ENCODE measurements at regions not wholly inside any gene's neighbourhood (a gene's known extent, or its start where the extent isn't known, plus 50 kb on each side); places are given as distances from the start of the nearest gene placed in this dataset.
A peak's percentile ranks its signal among the peaks of the same experiment; 100 is the strongest.

- DNase-seq, result peak; percentile 50
These were observed 283.1 kb downstream of the LMX1A start for GRCh38 chr1:165073185-165074007.

- no peak for DNase-seq
These were observed 285.8 kb downstream of the LMX1A start for GRCh38 chr1:165070675-165071074.

- DNase-seq, result no peak
These were observed 286.7 kb downstream of the LMX1A start for GRCh38 chr1:165069829-165070228.

GRCh38 chr1:165068741-165069140, 287.8 kb downstream of the LMX1A start:
- DNase-seq, result no peak

- no peak for DNase-seq
These were observed 288.7 kb downstream of the LMX1A start for GRCh38 chr1:165067829-165068228.

GRCh38 chr1:165063181-165063965, 293.1 kb downstream of the LMX1A start:
- no peak for DNase-seq

- no peak for DNase-seq
These were observed 294.2 kb downstream of the LMX1A start for GRCh38 chr1:165062346-165062745.

- no peak for DNase-seq
These were observed 296.2 kb downstream of the LMX1A start for GRCh38 chr1:165060285-165060793.

GRCh38 chr1:165057956-165058355, 298.6 kb downstream of the LMX1A start:
- no peak for DNase-seq

GRCh38 chr1:165056914-165057313, 299.6 kb downstream of the LMX1A start:
- DNase-seq, result no peak

GRCh38 chr1:165055581-165055980, 300.9 kb downstream of the LMX1A start:
- no peak for DNase-seq

- DNase-seq, result no peak
These were observed 301.9 kb downstream of the LMX1A start for GRCh38 chr1:165054627-165055026.

- no peak for DNase-seq
These were observed 303.2 kb downstream of the LMX1A start for GRCh38 chr1:165053351-165053750.

- DNase-seq, result no peak
These were observed 303.6 kb downstream of the LMX1A start for GRCh38 chr1:165052936-165053335.

- DNase-seq, result no peak
These were observed 304.1 kb downstream of the LMX1A start for GRCh38 chr1:165052431-165052830.

- DNase-seq, result no peak
These were observed 306.3 kb downstream of the LMX1A start for GRCh38 chr1:165050246-165050645.

- no peak for DNase-seq
These were observed 308.5 kb downstream of the LMX1A start for GRCh38 chr1:165047994-165048393.

- no peak for DNase-seq
These were observed 310.6 kb downstream of the LMX1A start for GRCh38 chr1:165045902-165046301.

GRCh38 chr1:165040641-165041040, 315.9 kb downstream of the LMX1A start:
- DNase-seq, result no peak

GRCh38 chr1:165039996-165040395, 316.5 kb downstream of the LMX1A start:
- DNase-seq, result no peak

GRCh38 chr1:165036403-165036802, 320.1 kb downstream of the LMX1A start:
- no peak for DNase-seq

GRCh38 chr1:165034136-165034809, 322.2 kb downstream of the LMX1A start:
- DNase-seq, result no peak

GRCh38 chr1:165031001-165031400, 325.5 kb downstream of the LMX1A start:
- no peak for DNase-seq

All from activated CD4-positive, alpha-beta T cell treated with anti-CD3 and anti-CD28 coated beads, Interleukin-2, amount 50 U/mL, for 16 hours (primary cell).